K562 (cell line): ENCODE measurements at regions not wholly inside any gene's neighbourhood (a gene's known extent, or its start where the extent isn't known, plus 50 kb on each side); places are given as distances from the start of the nearest gene placed in this dataset.

Source experiments
- TF ChIP-seq, protein P1 (sequence below): fragments of 200-600 bp; sonication (generic); IDR thresholded peaks from one replicate; pipeline ENCODE4 v1.6.1; 2012; ENCODE audit warnings: mild to moderate bottlenecking, low read depth, low read length, inconsistent platforms
- TF ChIP-seq, protein P2 (sequence below): fragments of 250-450 bp; sonication (Bioruptor Pico); IDR thresholded peaks from 2 replicates; pipeline ENCODE4 v1.8.0; 2021; ENCODE audit warnings: borderline replicate concordance, mild to moderate bottlenecking, moderate library complexity; ENCODE audit not compliant: poor library complexity, severe bottlenecking

DNA sequence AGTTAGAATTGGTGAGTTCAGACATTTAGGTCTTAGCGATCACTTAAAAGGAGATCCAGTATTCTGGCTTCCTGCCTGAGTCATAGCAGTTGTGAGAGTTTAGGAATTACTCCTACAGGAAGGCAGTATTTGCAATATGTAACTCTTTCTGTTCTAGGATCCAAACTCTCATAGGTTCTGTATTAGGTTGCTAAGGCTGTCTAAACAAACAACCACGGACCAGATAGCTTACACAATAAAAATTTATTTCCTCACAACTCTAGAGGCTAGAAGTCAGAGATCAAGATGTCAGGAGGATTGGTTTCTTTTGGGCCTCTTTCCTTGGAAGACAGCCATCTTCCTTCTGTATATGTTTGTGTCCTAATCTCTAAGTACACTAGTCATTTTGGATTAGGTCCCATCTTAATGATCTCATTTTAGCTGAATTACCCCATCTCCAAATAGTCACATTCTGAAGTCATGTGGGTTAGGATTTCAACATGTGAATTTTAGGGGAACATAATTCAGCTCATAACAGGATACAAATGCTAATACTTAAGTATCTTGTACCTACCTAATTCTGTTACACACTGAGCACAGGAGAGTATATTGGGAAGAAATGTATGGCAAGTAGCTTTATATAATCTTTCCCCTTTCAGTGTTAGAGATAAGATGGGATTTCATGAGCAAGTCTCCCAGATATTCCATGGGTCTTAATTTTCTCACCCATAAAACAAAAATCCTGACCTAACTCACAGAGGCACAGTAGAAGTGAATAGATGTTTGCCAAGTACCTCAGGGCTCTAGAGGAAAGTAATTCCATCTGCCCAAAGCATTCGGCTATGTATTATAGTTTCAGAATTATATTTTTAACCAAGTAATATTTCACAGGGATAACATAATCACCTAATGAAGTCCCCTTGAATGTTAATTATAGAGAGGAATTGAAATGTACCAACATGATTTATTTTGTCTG, 144.4 kb downstream of the PTBP2 start (continued):
- TF ChIP-seq, protein P1, sequence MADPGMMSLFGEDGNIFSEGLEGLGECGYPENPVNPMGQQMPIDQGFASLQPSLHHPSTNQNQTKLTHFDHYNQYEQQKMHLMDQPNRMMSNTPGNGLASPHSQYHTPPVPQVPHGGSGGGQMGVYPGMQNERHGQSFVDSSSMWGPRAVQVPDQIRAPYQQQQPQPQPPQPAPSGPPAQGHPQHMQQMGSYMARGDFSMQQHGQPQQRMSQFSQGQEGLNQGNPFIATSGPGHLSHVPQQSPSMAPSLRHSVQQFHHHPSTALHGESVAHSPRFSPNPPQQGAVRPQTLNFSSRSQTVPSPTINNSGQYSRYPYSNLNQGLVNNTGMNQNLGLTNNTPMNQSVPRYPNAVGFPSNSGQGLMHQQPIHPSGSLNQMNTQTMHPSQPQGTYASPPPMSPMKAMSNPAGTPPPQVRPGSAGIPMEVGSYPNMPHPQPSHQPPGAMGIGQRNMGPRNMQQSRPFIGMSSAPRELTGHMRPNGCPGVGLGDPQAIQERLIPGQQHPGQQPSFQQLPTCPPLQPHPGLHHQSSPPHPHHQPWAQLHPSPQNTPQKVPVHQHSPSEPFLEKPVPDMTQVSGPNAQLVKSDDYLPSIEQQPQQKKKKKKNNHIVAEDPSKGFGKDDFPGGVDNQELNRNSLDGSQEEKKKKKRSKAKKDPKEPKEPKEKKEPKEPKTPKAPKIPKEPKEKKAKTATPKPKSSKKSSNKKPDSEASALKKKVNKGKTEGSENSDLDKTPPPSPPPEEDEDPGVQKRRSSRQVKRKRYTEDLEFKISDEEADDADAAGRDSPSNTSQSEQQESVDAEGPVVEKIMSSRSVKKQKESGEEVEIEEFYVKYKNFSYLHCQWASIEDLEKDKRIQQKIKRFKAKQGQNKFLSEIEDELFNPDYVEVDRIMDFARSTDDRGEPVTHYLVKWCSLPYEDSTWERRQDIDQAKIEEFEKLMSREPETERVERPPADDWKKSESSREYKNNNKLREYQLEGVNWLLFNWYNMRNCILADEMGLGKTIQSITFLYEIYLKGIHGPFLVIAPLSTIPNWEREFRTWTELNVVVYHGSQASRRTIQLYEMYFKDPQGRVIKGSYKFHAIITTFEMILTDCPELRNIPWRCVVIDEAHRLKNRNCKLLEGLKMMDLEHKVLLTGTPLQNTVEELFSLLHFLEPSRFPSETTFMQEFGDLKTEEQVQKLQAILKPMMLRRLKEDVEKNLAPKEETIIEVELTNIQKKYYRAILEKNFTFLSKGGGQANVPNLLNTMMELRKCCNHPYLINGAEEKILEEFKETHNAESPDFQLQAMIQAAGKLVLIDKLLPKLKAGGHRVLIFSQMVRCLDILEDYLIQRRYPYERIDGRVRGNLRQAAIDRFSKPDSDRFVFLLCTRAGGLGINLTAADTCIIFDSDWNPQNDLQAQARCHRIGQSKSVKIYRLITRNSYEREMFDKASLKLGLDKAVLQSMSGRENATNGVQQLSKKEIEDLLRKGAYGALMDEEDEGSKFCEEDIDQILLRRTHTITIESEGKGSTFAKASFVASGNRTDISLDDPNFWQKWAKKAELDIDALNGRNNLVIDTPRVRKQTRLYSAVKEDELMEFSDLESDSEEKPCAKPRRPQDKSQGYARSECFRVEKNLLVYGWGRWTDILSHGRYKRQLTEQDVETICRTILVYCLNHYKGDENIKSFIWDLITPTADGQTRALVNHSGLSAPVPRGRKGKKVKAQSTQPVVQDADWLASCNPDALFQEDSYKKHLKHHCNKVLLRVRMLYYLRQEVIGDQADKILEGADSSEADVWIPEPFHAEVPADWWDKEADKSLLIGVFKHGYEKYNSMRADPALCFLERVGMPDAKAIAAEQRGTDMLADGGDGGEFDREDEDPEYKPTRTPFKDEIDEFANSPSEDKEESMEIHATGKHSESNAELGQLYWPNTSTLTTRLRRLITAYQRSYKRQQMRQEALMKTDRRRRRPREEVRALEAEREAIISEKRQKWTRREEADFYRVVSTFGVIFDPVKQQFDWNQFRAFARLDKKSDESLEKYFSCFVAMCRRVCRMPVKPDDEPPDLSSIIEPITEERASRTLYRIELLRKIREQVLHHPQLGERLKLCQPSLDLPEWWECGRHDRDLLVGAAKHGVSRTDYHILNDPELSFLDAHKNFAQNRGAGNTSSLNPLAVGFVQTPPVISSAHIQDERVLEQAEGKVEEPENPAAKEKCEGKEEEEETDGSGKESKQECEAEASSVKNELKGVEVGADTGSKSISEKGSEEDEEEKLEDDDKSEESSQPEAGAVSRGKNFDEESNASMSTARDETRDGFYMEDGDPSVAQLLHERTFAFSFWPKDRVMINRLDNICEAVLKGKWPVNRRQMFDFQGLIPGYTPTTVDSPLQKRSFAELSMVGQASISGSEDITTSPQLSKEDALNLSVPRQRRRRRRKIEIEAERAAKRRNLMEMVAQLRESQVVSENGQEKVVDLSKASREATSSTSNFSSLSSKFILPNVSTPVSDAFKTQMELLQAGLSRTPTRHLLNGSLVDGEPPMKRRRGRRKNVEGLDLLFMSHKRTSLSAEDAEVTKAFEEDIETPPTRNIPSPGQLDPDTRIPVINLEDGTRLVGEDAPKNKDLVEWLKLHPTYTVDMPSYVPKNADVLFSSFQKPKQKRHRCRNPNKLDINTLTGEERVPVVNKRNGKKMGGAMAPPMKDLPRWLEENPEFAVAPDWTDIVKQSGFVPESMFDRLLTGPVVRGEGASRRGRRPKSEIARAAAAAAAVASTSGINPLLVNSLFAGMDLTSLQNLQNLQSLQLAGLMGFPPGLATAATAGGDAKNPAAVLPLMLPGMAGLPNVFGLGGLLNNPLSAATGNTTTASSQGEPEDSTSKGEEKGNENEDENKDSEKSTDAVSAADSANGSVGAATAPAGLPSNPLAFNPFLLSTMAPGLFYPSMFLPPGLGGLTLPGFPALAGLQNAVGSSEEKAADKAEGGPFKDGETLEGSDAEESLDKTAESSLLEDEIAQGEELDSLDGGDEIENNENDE: no peak
- TF ChIP-seq, protein P2, sequence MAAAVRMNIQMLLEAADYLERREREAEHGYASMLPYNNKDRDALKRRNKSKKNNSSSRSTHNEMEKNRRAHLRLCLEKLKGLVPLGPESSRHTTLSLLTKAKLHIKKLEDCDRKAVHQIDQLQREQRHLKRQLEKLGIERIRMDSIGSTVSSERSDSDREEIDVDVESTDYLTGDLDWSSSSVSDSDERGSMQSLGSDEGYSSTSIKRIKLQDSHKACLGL (CRISPR knock-in tag): no peak
- TF ChIP-seq, all 486 proteins: peak for 0
